HEK293 (cell line): ENCODE measurements at regions not wholly inside any gene's neighbourhood (a gene's known extent, or its start where the extent isn't known, plus 50 kb on each side); places are given as distances from the start of the nearest gene placed in this dataset.

Experiments
- CTCF ChIA-PET: fragments of 350-600 bp; formaldehyde crosslinking; extraction: SDS; loops from one replicate; lab custom pipeline; 2021; ENCODE audit warnings: antibody characterized with exemption; lab: Yijun Ruan, JAX
- POLR2A ChIA-PET: fragments of 300-600 bp; formaldehyde crosslinking; extraction: SDS; loops from one replicate; lab custom pipeline; 2020; ENCODE audit warnings: antibody characterized with exemption, inconsistent platforms; lab: Yijun Ruan, JAX
- H3K27ac ChIP-seq: fragments of 200-500 bp; sonication (Bioruptor generic); 2 replicates; pipeline ENCODE4 v1.5.1; 2014; ENCODE audit warnings: low read depth, low read length, control low read depth, inconsistent platforms; ENCODE audit errors: extremely low read depth
- H3K36me3 ChIP-seq, 2 experiments: fragments of 200-500 bp in 1 of 2; sonication (Bioruptor generic) in 1 of 2; 1 replicate in 1 of 2; 2 replicates in 1 of 2; pipeline ENCODE4 v1.5.1; 2014 to 2017; ENCODE audit warnings: inconsistent platforms in 2 of 2, low read length in 2 of 2; ENCODE audit not compliant: control insufficient read depth in 2 of 2, insufficient read depth in 1 of 2
- H3K4me1 ChIP-seq: fragments of 200-500 bp; sonication (Bioruptor generic); 2 replicates; pipeline ENCODE4 v1.5.1; 2014; ENCODE audit warnings: mild to moderate bottlenecking, low read length, inconsistent platforms; ENCODE audit not compliant: control insufficient read depth, insufficient read depth
- H3K4me3 ChIP-seq: 2 replicates; pipeline ENCODE4 v1.5.1; 2011; ENCODE audit warnings: low read depth, mild to moderate bottlenecking, control low read depth, low read length, moderate library complexity
- H3K9me3 ChIP-seq: fragments of 200-500 bp; sonication (Bioruptor generic); 2 replicates; pipeline ENCODE4 v1.5.1; 2014; ENCODE audit warnings: low read depth, low read length, inconsistent platforms; ENCODE audit not compliant: control insufficient read depth, insufficient read depth
- HOXA7 ChIP-seq: sonication (generic); formaldehyde crosslinking; IDR thresholded peaks from 2 replicates; pipeline ENCODE4 v1.8.1; 2022; ENCODE audit warnings: missing genetic modification reagents, borderline replicate concordance
- IKZF3 ChIP-seq: fragments of 450-650 bp; IDR thresholded peaks from 2 replicates; pipeline ENCODE4 v1.5.0; 2018; ENCODE audit warnings: missing biosample characterization, mild to moderate bottlenecking, missing genetic modification characterization, moderate library complexity
- KLF9 ChIP-seq: fragments of 450-650 bp; formaldehyde crosslinking; IDR thresholded peaks from 2 replicates; pipeline ENCODE4 v1.5.1; 2016; ENCODE audit warnings: missing biosample characterization, missing genetic modification characterization, low read depth
- PRDM10 ChIP-seq: fragments of 450-650 bp; formaldehyde crosslinking; IDR thresholded peaks from 2 replicates; pipeline ENCODE4 v1.5.1; 2016; ENCODE audit warnings: missing biosample characterization, missing genetic modification characterization
- PRDM4 ChIP-seq: fragments of 450-650 bp; formaldehyde crosslinking; IDR thresholded peaks from 2 replicates; pipeline ENCODE4 v1.5.1; 2017; ENCODE audit warnings: missing biosample characterization, missing genetic modification characterization
- REPIN1 ChIP-seq: fragments of 450-650 bp; formaldehyde crosslinking; IDR thresholded peaks from 2 replicates; pipeline ENCODE4 v1.5.1; 2017; ENCODE audit warnings: missing biosample characterization, missing genetic modification characterization, low read depth
- SP7 ChIP-seq: fragments of 450-650 bp; formaldehyde crosslinking; IDR thresholded peaks from 2 replicates; pipeline ENCODE4 v1.5.1; 2016; ENCODE audit warnings: missing biosample characterization, missing genetic modification characterization
- TCF7L2 ChIP-seq: IDR thresholded peaks from 2 replicates; pipeline ENCODE4 v1.6.1; 2011; ENCODE audit warnings: low read depth, mild to moderate bottlenecking, inconsistent platforms, low read length, moderate library complexity, borderline replicate concordance
- ZBTB1 ChIP-seq: fragments of 450-650 bp; formaldehyde crosslinking; IDR thresholded peaks from 2 replicates; pipeline ENCODE4 v1.5.1; 2016; ENCODE audit warnings: missing biosample characterization, missing genetic modification characterization
- ZFHX2 ChIP-seq: fragments of 450-650 bp; formaldehyde crosslinking; conservative IDR thresholded peaks from 2 replicates; pipeline ENCODE4 v1.5.1; 2016; ENCODE audit warnings: missing biosample characterization, missing genetic modification characterization
- ZNF140 ChIP-seq: fragments of 450-650 bp; formaldehyde crosslinking; IDR thresholded peaks from 2 replicates; pipeline ENCODE4 v1.5.1; 2016; ENCODE audit warnings: missing biosample characterization, missing genetic modification characterization
- ZNF214 ChIP-seq: fragments of 450-650 bp; formaldehyde crosslinking; IDR thresholded peaks from 2 replicates; pipeline ENCODE4 v1.5.1; 2017; ENCODE audit warnings: missing biosample characterization, mild to moderate bottlenecking, missing genetic modification characterization, borderline replicate concordance
- ZNF26 ChIP-seq: fragments of 450-650 bp; formaldehyde crosslinking; IDR thresholded peaks from 2 replicates; pipeline ENCODE4 v1.5.1; 2016; ENCODE audit warnings: missing biosample characterization, missing genetic modification characterization
- ZNF398 ChIP-seq: fragments of 450-650 bp; formaldehyde crosslinking; IDR thresholded peaks from 2 replicates; pipeline ENCODE4 v1.5.1; 2017; ENCODE audit warnings: missing biosample characterization, missing genetic modification characterization
- ZNF48 ChIP-seq: fragments of 450-650 bp; formaldehyde crosslinking; IDR thresholded peaks from 2 replicates; pipeline ENCODE4 v1.5.1; 2016; ENCODE audit warnings: missing biosample characterization, missing genetic modification characterization
- ZNF513 ChIP-seq: fragments of 450-650 bp; IDR thresholded peaks from 2 replicates; pipeline ENCODE4 v1.5.1; 2018; ENCODE audit warnings: missing biosample characterization, missing genetic modification characterization
- ZNF629 ChIP-seq: fragments of 450-650 bp; formaldehyde crosslinking; IDR thresholded peaks from 2 replicates; pipeline ENCODE4 v1.5.1; 2017; ENCODE audit warnings: missing biosample characterization, missing genetic modification characterization
- ZSCAN16 ChIP-seq: fragments of 450-650 bp; formaldehyde crosslinking; IDR thresholded peaks from 2 replicates; pipeline ENCODE4 v1.5.1; 2016; ENCODE audit warnings: missing biosample characterization, missing genetic modification characterization

GRCh38 chr15:47917881-47918280, 200.6 kb downstream of the SEMA6D start:
- Histone ChIP-seq H3K36me3 (no peaks in the 10 kb centered on the region), H3K4me3 (no peak overlapping the region), H3K4me1 (no peaks in the 10 kb centered on the region), H3K27ac (no peak overlapping the region), H3K9me3 (no peaks in the 10 kb centered on the region)
- TF ChIP-seq ZNF214 (tag by site-specific recombination) (no peak), PRDM4 (no peak), KLF9 (no peak), ZNF513 (tag by site-specific recombination) (no peak), ZNF140 (tag by site-specific recombination) (no peak), REPIN1 (tag by site-specific recombination) (no peak), ZSCAN16 (tag by site-specific recombination) (no peak), PRDM10 (tag by site-specific recombination) (no peak), ZNF48 (tag by site-specific recombination) (no peak)
- ChIA-PET POLR2A (no interaction called here), CTCF (no interaction called here)

- ChIA-PET CTCF (no interaction called here), POLR2A (no interaction called here)
- Histone ChIP-seq H3K27ac (no peak overlapping the region), H3K4me3 (no peak overlapping the region), H3K36me3 (no peaks in the 10 kb centered on the region), H3K9me3 (no peaks in the 10 kb centered on the region), H3K4me1 (no peaks in the 10 kb centered on the region)
- no peak for TF ChIP-seq TCF7L2
- no peak for TF ChIP-seq IKZF3 (tag by site-specific recombination)
- no peak for TF ChIP-seq SP7 (tag by site-specific recombination)
- TF ChIP-seq ZNF629 (tag by site-specific recombination), result no peak
- TF ChIP-seq ZFHX2 (tag by site-specific recombination), result no peak
- TF ChIP-seq ZBTB1 (tag by site-specific recombination), result no peak
- TF ChIP-seq ZNF398 (tag by site-specific recombination), result no peak
- no peak for TF ChIP-seq ZNF26 (tag by site-specific recombination)
- no peak for TF ChIP-seq HOXA7 (CRISPR knock-in tag)
These were observed 201.6 kb downstream of the SEMA6D start for GRCh38 chr15:47918877-47919276.
